HepG2 (cell line): ENCODE measurements at regions not wholly inside any gene's neighbourhood (a gene's known extent, or its start where the extent isn't known, plus 50 kb on each side); places are given as distances from the start of the nearest gene placed in this dataset.

Source experiments
- PBX2 ChIP-seq: IDR thresholded peaks from 2 replicates; pipeline ENCODE4 v1.6.1; 2016; ENCODE audit warnings: control low read depth
- TARDBP ChIP-seq: sonication (generic); formaldehyde crosslinking; IDR thresholded peaks from 2 replicates; pipeline ENCODE4 v1.8.0; 2022; ENCODE audit warnings: mild to moderate bottlenecking, missing genetic modification reagents
- YY1 ChIP-seq: IDR thresholded peaks from 2 replicates; pipeline ENCODE4 v1.6.1; 2011; ENCODE audit warnings: low read length, low read depth, moderate library complexity, mild to moderate bottlenecking; ENCODE audit not compliant: insufficient read depth, insufficient replicate concordance
- ZBTB46 ChIP-seq: sonication (generic); formaldehyde crosslinking; IDR thresholded peaks from 2 replicates; pipeline ENCODE4 v1.4.0; 2020; ENCODE audit warnings: mild to moderate bottlenecking, missing genetic modification reagents, borderline replicate concordance
- ZBTB7A ChIP-seq: sonication (generic); formaldehyde crosslinking; IDR thresholded peaks from 2 replicates; pipeline ENCODE4 v1.8.0; 2022; ENCODE audit warnings: mild to moderate bottlenecking, missing genetic modification reagents
- ZNF552 ChIP-seq: sonication (generic); formaldehyde crosslinking; IDR thresholded peaks from 2 replicates; pipeline ENCODE4 v1.9.0; 2022; ENCODE audit warnings: missing genetic modification reagents, mild to moderate bottlenecking, borderline replicate concordance
- ZNF615 ChIP-seq: sonication (generic); formaldehyde crosslinking; IDR thresholded peaks from 2 replicates; pipeline ENCODE4 v1.5.0; 2020; ENCODE audit warnings: mild to moderate bottlenecking, missing genetic modification reagents, borderline replicate concordance
- ZNF687 ChIP-seq: sonication (generic); formaldehyde crosslinking; IDR thresholded peaks from 2 replicates; pipeline ENCODE4 v1.5.1; 2020; ENCODE audit warnings: mild to moderate bottlenecking, missing genetic modification reagents, moderate library complexity
- ZSCAN30 ChIP-seq: sonication (generic); formaldehyde crosslinking; IDR thresholded peaks from 2 replicates; pipeline ENCODE4 v1.5.0; 2020; ENCODE audit warnings: mild to moderate bottlenecking, missing genetic modification reagents

- TF ChIP-seq ZNF687 (peak; percentile 15; the same call in 1 of the 2 replicates), ZNF615 (CRISPR knock-in tag) (0 out of 2 replicates have a peak, but pooled peaks have one; percentile 39), YY1 (no peak), PBX2 (CRISPR knock-in tag) (no peak), ZSCAN30 (CRISPR knock-in tag) (peak; percentile 37; the same call in 1 of the 2 replicates), ZBTB7A (CRISPR knock-in tag) (0 out of 2 replicates have a peak, but pooled peaks have one; percentile 19), TARDBP (CRISPR knock-in tag) (no peak), ZNF552 (CRISPR knock-in tag) (no peak), ZBTB46 (CRISPR knock-in tag) (no peak)
These were observed 336.7 kb upstream of the PROX1 start (continued) for GRCh38 chr1:213651077-213651476.
